Naive B cell (primary cell): ENCODE measurements at regions not wholly inside any gene's neighbourhood (a gene's known extent, or its start where the extent isn't known, plus 50 kb on each side); places are given as distances from the start of the nearest gene placed in this dataset.
"Not testable (repeated sequence)": the region's sequence is repeated elsewhere in the genome, so short reads cannot be mapped to it uniquely, and the experiment has no call there.

Experiments used
- ATAC-seq, 2 donors: fragments of 150-1000 bp; cut with Tn5 transposase; 2 replicates each; pipeline ENCODE4 v1.10.0; 2021; ENCODE audit warnings: low read depth in 2 of 2, mild to moderate bottlenecking in 2 of 2, moderate library complexity in 2 of 2
- DNase-seq: peaks from one replicate; pipeline ENCODE4 v3.0.0; 2022
- H3K27ac Mint-ChIP-seq, 6 donors: one replicate each; pipeline ENCODE4 v1.8.0; 2020 to 2022; ENCODE audit warnings: mild to moderate bottlenecking in 6 of 6, mixed read lengths in 6 of 6, moderate library complexity in 5 of 6, inconsistent platforms in 2 of 6
- H3K27me3 Mint-ChIP-seq, 3 donors: one replicate each; pipeline ENCODE4 v1.8.0; 2021 to 2022; ENCODE audit warnings: mixed read lengths in 3 of 3, mild to moderate bottlenecking in 1 of 3
- H3K36me3 Mint-ChIP-seq, 2 donors: one replicate each; pipeline ENCODE4 v1.8.0; 2020 to 2022; ENCODE audit warnings: mixed read lengths in 2 of 2, inconsistent platforms in 1 of 2, mild to moderate bottlenecking in 1 of 2
- H3K4me1 Mint-ChIP-seq, 3 donors: one replicate each; pipeline ENCODE4 v1.8.0; 2020 to 2022; ENCODE audit warnings: mixed read lengths in 3 of 3, inconsistent platforms in 1 of 3, mild to moderate bottlenecking in 1 of 3, moderate library complexity in 1 of 3
- H3K4me3 Mint-ChIP-seq, 8 donors: one replicate each; pipeline ENCODE4 v1.8.0; 2020 to 2022; ENCODE audit warnings: mild to moderate bottlenecking in 8 of 8, mixed read lengths in 8 of 8, moderate library complexity in 8 of 8, inconsistent platforms in 2 of 8
- H3K9me3 Mint-ChIP-seq, 7 donors: one replicate each; pipeline ENCODE4 v1.8.0; 2020 to 2022; ENCODE audit warnings: mixed read lengths in 7 of 7, mild to moderate bottlenecking in 5 of 7, inconsistent platforms in 2 of 7, moderate library complexity in 1 of 7

DNA sequence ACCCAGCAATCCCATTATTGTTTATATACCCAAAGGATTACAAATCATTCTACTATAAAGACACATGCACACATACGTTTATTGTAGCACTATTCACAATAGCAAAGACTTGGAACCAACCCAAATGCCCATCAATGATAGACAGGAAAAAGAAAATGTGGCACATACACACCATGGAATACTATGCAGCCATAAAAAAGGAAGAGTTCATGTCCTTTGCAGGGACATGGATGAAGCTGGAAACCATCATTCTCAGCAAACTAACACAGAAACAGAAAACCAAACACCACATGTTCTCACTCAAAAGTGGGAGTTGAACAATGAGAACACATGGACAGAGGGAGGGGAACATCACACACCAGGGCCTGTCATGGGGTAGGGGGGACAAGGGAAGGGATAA is 91.3 kb upstream of the PCED1B start:
- not testable (repeated sequence) for ATAC-seq, H3K4me3 Mint-ChIP-seq, H3K27ac Mint-ChIP-seq, DNase-seq
- peaks cover 10 to 18% (median 12%) of the 10 kb centered on the region in 3 donors for H3K4me1 Mint-ChIP-seq
- H3K9me3 Mint-ChIP-seq: peaks cover 7 to 35% (median 26%) of the 10 kb centered on the region in 7 donors
- peaks cover 5 to 25% of the 10 kb centered on the region in 2 donors for H3K36me3 Mint-ChIP-seq
- H3K27me3 Mint-ChIP-seq: peaks cover 9 to 24% (median 16%) of the 10 kb centered on the region in 3 donors

- Mint-ChIP-seq H3K27ac (no peak overlapping the region), H3K36me3 (peaks cover 5 to 25% of the 10 kb centered on the region in 2 donors), H3K9me3 (peaks cover 7 to 36% (median 26%) of the 10 kb centered on the region in 7 donors), H3K27me3 (peaks cover 4 to 24% (median 16%) of the 10 kb centered on the region in 3 donors), H3K4me3 (no peak overlapping the region), H3K4me1 (peaks cover 4 to 18% (median 12%) of the 10 kb centered on the region in 3 donors)
- ATAC-seq (no peak), DNase-seq (no peak)
These were observed 89.2 kb upstream of the PCED1B start for GRCh38 chr12:46990211-46990610.

- DNase-seq, H3K4me1 Mint-ChIP-seq, H3K27ac Mint-ChIP-seq, ATAC-seq, H3K4me3 Mint-ChIP-seq: not testable (repeated sequence)
- peaks cover 5 to 25% of the 10 kb centered on the region in 2 donors for H3K36me3 Mint-ChIP-seq
- H3K27me3 Mint-ChIP-seq: peaks cover 4 to 21% (median 16%) of the 10 kb centered on the region in 3 donors
- H3K9me3 Mint-ChIP-seq: peaks cover 7 to 41% (median 26%) of the 10 kb centered on the region in 7 donors
These were observed 87.4 kb upstream of the PCED1B start for GRCh38 chr12:46992051-46992450.

- Mint-ChIP-seq H3K27ac (no peak overlapping the region), H3K4me1 (no peaks in the 10 kb centered on the region), H3K27me3 (peaks cover 0 to 19% (median 8%) of the 10 kb centered on the region in 3 donors), H3K9me3 (peaks cover 0 to 10% (median 0%) of the 10 kb centered on the region in 7 donors), H3K4me3 (no peak overlapping the region), H3K36me3 (no peaks in the 10 kb centered on the region)
- ATAC-seq: no peak
- DNase-seq: no peak
These were observed 80.5 kb upstream of the PCED1B start for GRCh38 chr12:46998811-46999368.

DNA sequence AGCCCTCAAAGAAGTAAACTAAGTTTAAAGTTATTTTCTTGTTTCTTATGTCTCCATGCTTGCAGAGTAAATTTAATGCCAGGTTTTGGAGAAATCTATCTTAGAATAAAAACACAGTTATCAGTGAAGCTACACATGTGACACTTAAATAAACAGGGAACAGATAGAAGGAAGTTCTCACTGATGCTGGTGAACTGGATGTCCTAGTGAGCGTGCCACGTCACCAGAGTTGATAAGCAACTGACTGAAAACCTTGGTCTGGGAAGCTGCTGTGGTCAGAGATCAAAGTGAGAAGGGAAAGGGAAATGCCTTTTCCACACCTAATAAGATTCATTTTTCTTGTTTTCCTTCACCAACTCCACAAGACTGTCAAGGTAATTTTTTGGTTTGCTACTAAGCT is 74.8 kb upstream of the PCED1B start:
- H3K27ac Mint-ChIP-seq: no peak overlapping the region
- peaks cover 5 to 23% (median 16%) of the 10 kb centered on the region in 3 donors for H3K27me3 Mint-ChIP-seq
- DNase-seq: no peak
- ATAC-seq: no peak
- no peaks in the 10 kb centered on the region for H3K36me3 Mint-ChIP-seq
- H3K4me1 Mint-ChIP-seq: no peaks in the 10 kb centered on the region
- no peaks in the 10 kb centered on the region for H3K9me3 Mint-ChIP-seq
- no peak overlapping the region for H3K4me3 Mint-ChIP-seq

DNA sequence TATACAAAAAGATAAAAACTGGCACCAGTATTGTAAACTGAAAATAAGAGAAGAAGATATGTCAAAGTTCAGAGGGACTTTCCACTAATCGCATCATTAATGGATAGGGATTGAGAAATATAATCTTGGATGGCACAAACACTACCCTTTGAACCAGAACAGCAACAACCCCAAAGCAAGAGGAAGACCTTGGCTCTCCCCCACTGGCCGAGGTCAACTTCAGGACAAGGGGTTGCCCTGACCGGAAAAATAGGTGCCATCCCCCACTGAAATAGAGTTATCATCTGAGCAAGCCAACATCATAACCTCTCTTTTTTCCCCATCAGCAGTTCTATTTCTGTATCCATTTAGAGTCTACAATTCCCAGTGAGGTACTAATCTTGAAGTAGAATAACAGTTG is 72.4 kb upstream of the PCED1B start:
- peaks cover 5 to 9% (median 8%) of the 10 kb centered on the region in 3 donors for H3K27me3 Mint-ChIP-seq
- no peaks in the 10 kb centered on the region for H3K4me1 Mint-ChIP-seq
- ATAC-seq: no peak
- peaks cover 0 to 3% (median 0%) of the 10 kb centered on the region in 7 donors for H3K9me3 Mint-ChIP-seq
- no peaks in the 10 kb centered on the region for H3K36me3 Mint-ChIP-seq
- H3K4me3 Mint-ChIP-seq: no peak overlapping the region
- no peak for DNase-seq
- no peak overlapping the region for H3K27ac Mint-ChIP-seq

- H3K36me3 Mint-ChIP-seq: no peaks in the 10 kb centered on the region
- H3K27ac Mint-ChIP-seq: no peak overlapping the region
- no peak for DNase-seq
- peaks cover 0 to 8% (median 8%) of the 10 kb centered on the region in 3 donors for H3K27me3 Mint-ChIP-seq
- H3K4me3 Mint-ChIP-seq: no peak overlapping the region
- no peak for ATAC-seq
- peaks cover 0 to 3% (median 0%) of the 10 kb centered on the region in 7 donors for H3K9me3 Mint-ChIP-seq
- H3K4me1 Mint-ChIP-seq: peaks cover 0 to 7% (median 1%) of the 10 kb centered on the region in 3 donors
These were observed 66.9 kb upstream of the PCED1B start for GRCh38 chr12:47012552-47012951.

DNA sequence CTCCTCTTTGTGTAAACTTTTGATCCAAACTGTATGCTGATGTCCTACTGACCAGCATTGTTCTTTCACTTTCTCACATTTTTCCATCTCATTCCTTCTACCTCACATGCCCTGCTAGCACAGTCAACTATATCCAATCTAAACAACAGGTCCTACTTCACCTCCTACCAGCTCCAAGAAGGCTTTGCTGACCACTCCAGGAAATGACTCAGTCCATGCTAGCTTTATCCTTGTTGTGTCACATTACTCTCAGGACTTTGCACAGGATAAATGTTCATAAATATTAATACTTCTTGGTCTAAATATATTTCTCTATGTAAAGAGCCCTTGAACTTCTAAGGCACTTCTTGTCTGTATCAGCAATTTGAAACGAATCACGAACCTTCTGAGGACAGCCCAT is 64.9 kb upstream of the PCED1B start:
- ATAC-seq: no peak

DNA sequence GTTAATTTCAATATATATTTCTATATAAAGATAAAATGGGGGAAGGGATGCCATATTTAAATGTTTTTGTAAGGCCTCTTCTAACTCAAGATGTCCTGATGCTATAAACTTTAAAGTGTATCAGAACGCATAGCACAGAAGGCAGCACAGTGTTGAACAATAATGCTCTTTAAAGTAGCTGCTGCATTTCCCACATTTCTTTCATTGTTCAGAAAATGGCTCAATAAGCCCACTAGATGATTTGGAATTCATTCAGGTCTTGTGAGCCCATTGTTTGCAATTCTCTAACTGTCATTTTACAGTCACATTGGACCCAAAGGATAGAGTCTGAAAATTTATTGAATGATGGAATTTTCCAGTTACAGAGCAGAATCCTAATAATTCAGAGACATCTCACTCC is 64.0 kb upstream of the PCED1B start:
- peaks cover 0 to 2% (median 0%) of the 10 kb centered on the region in 7 donors for H3K9me3 Mint-ChIP-seq
- no peak overlapping the region for H3K27ac Mint-ChIP-seq
- H3K4me1 Mint-ChIP-seq: peaks cover 0 to 7% (median 1%) of the 10 kb centered on the region in 3 donors
- no peak for DNase-seq
- H3K27me3 Mint-ChIP-seq: peaks cover 0 to 7% (median 3%) of the 10 kb centered on the region in 3 donors
- H3K36me3 Mint-ChIP-seq: no peaks in the 10 kb centered on the region
- H3K4me3 Mint-ChIP-seq: no peak overlapping the region
- ATAC-seq: no peak

More for the DNA sequence above, 64.9 kb upstream of the PCED1B start:
- DNase-seq: no peak
- no peak overlapping the region for H3K4me3 Mint-ChIP-seq
- H3K9me3 Mint-ChIP-seq: peaks cover 0 to 3% (median 0%) of the 10 kb centered on the region in 7 donors
- peak overlapping the region in 2 of 6 donors; percentile 3 to 4 for H3K27ac Mint-ChIP-seq
- no peaks in the 10 kb centered on the region for H3K36me3 Mint-ChIP-seq
- peaks cover 0 to 7% (median 1%) of the 10 kb centered on the region in 3 donors for H3K4me1 Mint-ChIP-seq
- peaks cover 0 to 7% (median 3%) of the 10 kb centered on the region in 3 donors for H3K27me3 Mint-ChIP-seq

- DNase-seq (no peak), ATAC-seq (no peak)
- Mint-ChIP-seq H3K36me3 (no peaks in the 10 kb centered on the region), H3K27me3 (peaks cover 0 to 7% (median 3%) of the 10 kb centered on the region in 3 donors), H3K27ac (no peak overlapping the region), H3K4me1 (peaks cover 0 to 7% (median 1%) of the 10 kb centered on the region in 3 donors), H3K9me3 (no peaks in the 10 kb centered on the region), H3K4me3 (no peak overlapping the region)
These were observed 62.2 kb upstream of the PCED1B start for GRCh38 chr12:47017041-47017713.

GRCh38 chr12:47017901-47018475 is 61.4 kb upstream of the PCED1B start:
- H3K27ac Mint-ChIP-seq: no peak overlapping the region
- H3K36me3 Mint-ChIP-seq: no peaks in the 10 kb centered on the region
- DNase-seq (no peak), ATAC-seq (no peak)
- H3K4me3 Mint-ChIP-seq: no peak overlapping the region
- H3K4me1 Mint-ChIP-seq: peaks cover 0 to 7% (median 1%) of the 10 kb centered on the region in 3 donors
- no peaks in the 10 kb centered on the region for H3K9me3 Mint-ChIP-seq
- peaks cover 0 to 7% (median 3%) of the 10 kb centered on the region in 3 donors for H3K27me3 Mint-ChIP-seq

DNA sequence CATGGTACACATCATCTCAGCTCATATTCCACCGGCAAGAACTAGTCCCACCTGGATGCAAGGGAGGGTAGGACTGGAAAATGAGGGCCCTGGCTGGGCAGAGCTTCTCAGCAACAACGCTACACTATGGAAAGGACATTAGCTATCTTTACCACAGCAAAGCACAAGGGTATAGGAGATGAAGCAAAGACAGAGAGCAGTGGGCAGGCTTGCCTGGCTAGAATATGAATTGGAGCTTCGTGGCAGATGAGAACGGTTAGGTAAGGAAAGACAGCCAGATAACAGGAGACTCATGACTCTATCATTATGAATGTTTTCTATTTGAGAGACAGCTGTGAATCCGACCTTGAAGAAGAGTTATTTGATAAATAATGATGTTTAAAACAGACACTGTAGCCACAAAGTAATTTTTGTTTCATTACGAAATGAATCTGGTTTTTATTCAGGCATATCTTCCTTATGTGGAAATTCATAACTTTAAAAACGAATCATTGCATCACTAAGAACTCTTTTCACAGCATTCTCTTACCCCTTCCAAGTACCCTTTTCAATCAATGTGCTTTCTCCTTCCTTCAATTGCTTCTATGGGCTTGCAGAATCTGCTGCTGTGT is 59.1 kb upstream of the PCED1B start:
- peaks cover 0 to 7% (median 3%) of the 10 kb centered on the region in 3 donors for H3K27me3 Mint-ChIP-seq
- no peak for DNase-seq
- no peaks in the 10 kb centered on the region for H3K9me3 Mint-ChIP-seq
- no peak for ATAC-seq
- H3K4me3 Mint-ChIP-seq: no peak overlapping the region
- H3K36me3 Mint-ChIP-seq: no peaks in the 10 kb centered on the region
- H3K27ac Mint-ChIP-seq: no peak overlapping the region
- H3K4me1 Mint-ChIP-seq: peaks cover 0 to 7% (median 1%) of the 10 kb centered on the region in 3 donors

- Mint-ChIP-seq H3K4me3 (no peak overlapping the region), H3K9me3 (no peaks in the 10 kb centered on the region), H3K27ac (no peak overlapping the region), H3K27me3 (peaks cover 4 to 13% (median 9%) of the 10 kb centered on the region in 3 donors), H3K36me3 (no peaks in the 10 kb centered on the region), H3K4me1 (peaks cover 0 to 3% (median 1%) of the 10 kb centered on the region in 3 donors)
- ATAC-seq (peak in 1 of 2 donors; percentile 28), DNase-seq (peak; percentile 38)
These were observed 58.1 kb upstream of the PCED1B start for GRCh38 chr12:47021298-47021697.
